IMR-90 (cell line): ENCODE measurements at regions not wholly inside any gene's neighbourhood (a gene's known extent, or its start where the extent isn't known, plus 50 kb on each side); places are given as distances from the start of the nearest gene placed in this dataset.

Source experiments
- BHLHE40 ChIP-seq: fragments of 150-350 bp; IDR thresholded peaks from 2 replicates; pipeline ENCODE4 v1.6.1; 2016; ENCODE audit warnings: mild to moderate bottlenecking, low read depth, low read length
- FOS ChIP-seq: fragments of 150-350 bp; IDR thresholded peaks from 2 replicates; pipeline ENCODE4 v1.6.1; 2016; ENCODE audit warnings: low read depth, low read length
- MXI1 ChIP-seq: IDR thresholded peaks from 2 replicates; pipeline ENCODE4 v1.6.1; 2012; ENCODE audit warnings: low read depth, mild to moderate bottlenecking, low read length, moderate library complexity, borderline replicate concordance
- POLR2A ChIP-seq: IDR thresholded peaks from 2 replicates; pipeline ENCODE4 v1.6.1; 2012; ENCODE audit warnings: mild to moderate bottlenecking, low read depth, low read length
- RAD21 ChIP-seq: IDR thresholded peaks from 2 replicates; pipeline ENCODE4 v1.6.1; 2012; ENCODE audit warnings: low read length, improper control_type of control experiment
- RCOR1 ChIP-seq: IDR thresholded peaks from 2 replicates; pipeline ENCODE4 v1.6.1; 2012; ENCODE audit warnings: mild to moderate bottlenecking, low read length, improper control_type of control experiment; ENCODE audit not compliant: insufficient replicate concordance
- RFX5 ChIP-seq: IDR thresholded peaks from 2 replicates; pipeline ENCODE4 v1.8.0; 2012; ENCODE audit warnings: low read depth, mild to moderate bottlenecking, low read length, moderate library complexity
- SMC3 ChIP-seq: fragments of 150-350 bp; IDR thresholded peaks from 2 replicates; pipeline ENCODE4 v1.6.1; 2016; ENCODE audit warnings: low read depth, mild to moderate bottlenecking, antibody characterized with exemption, low read length, moderate library complexity
- TF ChIP-seq, protein P1 (sequence below): conservative IDR thresholded peaks from 2 replicates; pipeline ENCODE4 v1.5.1; 2012; ENCODE audit warnings: mild to moderate bottlenecking, low read depth, low read length, improper control_type of control experiment
- TF ChIP-seq, protein P2 (sequence below): fragments of 150-350 bp; IDR thresholded peaks from 2 replicates; pipeline ENCODE4 v1.6.1; 2016; ENCODE audit warnings: low read depth, mild to moderate bottlenecking, low read length, moderate library complexity, borderline replicate concordance

DNA sequence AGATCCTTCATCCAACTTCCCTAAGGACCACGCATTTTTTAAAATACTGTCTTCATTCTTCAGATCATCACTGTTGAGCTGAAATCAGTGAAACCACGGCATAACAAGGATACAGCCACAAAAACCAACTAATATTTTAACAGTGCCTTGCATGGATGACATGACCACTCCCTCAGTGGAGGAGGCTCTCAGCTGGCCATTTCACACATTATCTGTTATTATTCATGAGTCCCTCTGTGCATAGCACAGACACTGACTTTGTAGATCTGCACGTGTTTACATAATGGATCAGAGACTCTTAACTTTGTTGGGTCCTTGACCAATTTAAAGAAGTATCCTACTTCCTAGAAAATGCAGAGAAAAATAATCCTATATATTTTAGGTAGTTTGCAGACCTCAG, 104.8 kb upstream of the NUDT7 start:
- TF ChIP-seq, protein P1, sequence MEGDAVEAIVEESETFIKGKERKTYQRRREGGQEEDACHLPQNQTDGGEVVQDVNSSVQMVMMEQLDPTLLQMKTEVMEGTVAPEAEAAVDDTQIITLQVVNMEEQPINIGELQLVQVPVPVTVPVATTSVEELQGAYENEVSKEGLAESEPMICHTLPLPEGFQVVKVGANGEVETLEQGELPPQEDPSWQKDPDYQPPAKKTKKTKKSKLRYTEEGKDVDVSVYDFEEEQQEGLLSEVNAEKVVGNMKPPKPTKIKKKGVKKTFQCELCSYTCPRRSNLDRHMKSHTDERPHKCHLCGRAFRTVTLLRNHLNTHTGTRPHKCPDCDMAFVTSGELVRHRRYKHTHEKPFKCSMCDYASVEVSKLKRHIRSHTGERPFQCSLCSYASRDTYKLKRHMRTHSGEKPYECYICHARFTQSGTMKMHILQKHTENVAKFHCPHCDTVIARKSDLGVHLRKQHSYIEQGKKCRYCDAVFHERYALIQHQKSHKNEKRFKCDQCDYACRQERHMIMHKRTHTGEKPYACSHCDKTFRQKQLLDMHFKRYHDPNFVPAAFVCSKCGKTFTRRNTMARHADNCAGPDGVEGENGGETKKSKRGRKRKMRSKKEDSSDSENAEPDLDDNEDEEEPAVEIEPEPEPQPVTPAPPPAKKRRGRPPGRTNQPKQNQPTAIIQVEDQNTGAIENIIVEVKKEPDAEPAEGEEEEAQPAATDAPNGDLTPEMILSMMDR: no peak
- TF ChIP-seq BHLHE40 (no peak), POLR2A (no peak), RFX5 (no peak), RCOR1 (no peak), RAD21 (no peak), SMC3 (no peak), MXI1 (no peak), FOS (no peak)
- TF ChIP-seq, protein P2, sequence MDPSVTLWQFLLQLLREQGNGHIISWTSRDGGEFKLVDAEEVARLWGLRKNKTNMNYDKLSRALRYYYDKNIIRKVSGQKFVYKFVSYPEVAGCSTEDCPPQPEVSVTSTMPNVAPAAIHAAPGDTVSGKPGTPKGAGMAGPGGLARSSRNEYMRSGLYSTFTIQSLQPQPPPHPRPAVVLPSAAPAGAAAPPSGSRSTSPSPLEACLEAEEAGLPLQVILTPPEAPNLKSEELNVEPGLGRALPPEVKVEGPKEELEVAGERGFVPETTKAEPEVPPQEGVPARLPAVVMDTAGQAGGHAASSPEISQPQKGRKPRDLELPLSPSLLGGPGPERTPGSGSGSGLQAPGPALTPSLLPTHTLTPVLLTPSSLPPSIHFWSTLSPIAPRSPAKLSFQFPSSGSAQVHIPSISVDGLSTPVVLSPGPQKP: no peak
